ENCODE measurements at regions not wholly inside any gene's neighbourhood (a gene's known extent, or its start where the extent isn't known, plus 50 kb on each side); places are given as distances from the start of the nearest gene placed in this dataset.

GRCh38 chr13:44815623-44816022 lies 173.6 kb downstream of the NUFIP1 start:
- TF ChIP-seq CTCF (conservative IDR thresholded peaks at IDR 0.05; ENCODE audit: low read length): no peak
- peak; percentile 98 for DNase-seq (ENCODE audit: low read depth)

GRCh38 chr13:44814836-44815235 lies 174.4 kb downstream of the NUFIP1 start:
- TF ChIP-seq CTCF (conservative IDR thresholded peaks at IDR 0.05; ENCODE audit: low read length): no peak
- no peak for DNase-seq (ENCODE audit: low read depth)
- no peak overlapping the region for H3K4me3 ChIP-seq (ENCODE audit: low read length)

More at GRCh38 chr13:44815623-44816022, 173.6 kb downstream of the NUFIP1 start:
- H3K4me3 ChIP-seq (ENCODE audit: low read length): no peak overlapping the region

- no peak for DNase-seq (ENCODE audit: low read depth)
- no peak overlapping the region for H3K4me3 ChIP-seq (ENCODE audit: low read length)
- TF ChIP-seq CTCF (conservative IDR thresholded peaks at IDR 0.05; ENCODE audit: low read length): no peak
These were observed 175.1 kb downstream of the NUFIP1 start for GRCh38 chr13:44814161-44814560.

GRCh38 chr13:44812818-44813217 lies 176.5 kb downstream of the NUFIP1 start:
- TF ChIP-seq CTCF (conservative IDR thresholded peaks at IDR 0.05; ENCODE audit: low read length): no peak
- peak; percentile 37 for DNase-seq (ENCODE audit: low read depth)
- H3K4me3 ChIP-seq (ENCODE audit: low read length): no peak overlapping the region

GRCh38 chr13:44810061-44810840 lies 179.0 kb downstream of the NUFIP1 start:
- TF ChIP-seq CTCF (conservative IDR thresholded peaks at IDR 0.05; ENCODE audit: low read length): no peak
- H3K4me3 ChIP-seq (ENCODE audit: low read length): no peak overlapping the region
- no peak for DNase-seq (ENCODE audit: low read depth)

- H3K4me3 ChIP-seq (ENCODE audit: low read length): no peak overlapping the region
- DNase-seq (ENCODE audit: low read depth): no peak
- TF ChIP-seq CTCF (conservative IDR thresholded peaks at IDR 0.05; ENCODE audit: low read length): no peak
These were observed 180.1 kb downstream of the NUFIP1 start for GRCh38 chr13:44809190-44809589.

- no peak for TF ChIP-seq CTCF (conservative IDR thresholded peaks at IDR 0.05; ENCODE audit: low read length)
- no peak for DNase-seq (ENCODE audit: low read depth)
- H3K4me3 ChIP-seq (ENCODE audit: low read length): no peak overlapping the region
These were observed 181.1 kb downstream of the NUFIP1 start for GRCh38 chr13:44808185-44808584.

Data from AG10803 (cell line).